Activated gamma-delta T cell treated with Interleukin-2 at 50 U/mL for 16 hours (primary cell): ENCODE measurements at regions not wholly inside any gene's neighbourhood (a gene's known extent, or its start where the extent isn't known, plus 50 kb on each side); places are given as distances from the start of the nearest gene placed in this dataset.
"Not testable (repeated sequence)": the region's sequence is repeated elsewhere in the genome, so short reads cannot be mapped to it uniquely, and the experiment has no call there.

Source experiments
- DNase-seq: peaks from one replicate; pipeline ENCODE4 v3.0.0-alpha.2; 2020

DNA sequence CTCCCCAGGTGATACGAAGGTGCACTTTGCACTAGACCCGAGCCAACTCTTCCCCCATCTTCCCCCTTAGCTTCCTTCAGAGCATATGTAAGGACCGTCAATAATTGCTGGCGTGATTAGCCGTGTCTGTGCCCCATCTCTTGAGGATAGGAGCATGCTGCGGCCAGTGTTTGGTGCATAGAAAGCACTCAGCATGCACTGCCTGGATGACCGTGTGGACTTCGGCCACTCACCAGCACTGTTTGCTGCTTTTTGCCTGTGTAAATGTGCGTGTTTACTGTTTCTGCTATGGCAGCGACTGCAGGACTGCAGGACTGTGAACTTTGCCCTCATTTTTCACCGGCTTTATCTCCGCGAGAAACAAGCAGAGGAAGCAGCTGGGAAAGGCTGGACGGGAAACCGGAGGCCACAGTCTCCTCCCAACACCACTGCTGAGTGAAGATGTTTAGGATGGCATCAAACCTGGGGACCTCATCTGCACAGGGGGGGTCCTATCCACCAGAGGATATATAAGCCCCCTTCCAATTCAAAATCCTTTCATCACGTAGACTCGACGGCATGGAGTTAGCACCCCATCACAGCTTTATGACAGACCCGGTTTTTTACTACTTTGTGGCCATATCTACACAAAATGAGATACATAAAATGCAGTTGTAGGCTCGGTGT is 150.6 kb upstream of the AFDN start:
- DNase-seq = no peak

DNA sequence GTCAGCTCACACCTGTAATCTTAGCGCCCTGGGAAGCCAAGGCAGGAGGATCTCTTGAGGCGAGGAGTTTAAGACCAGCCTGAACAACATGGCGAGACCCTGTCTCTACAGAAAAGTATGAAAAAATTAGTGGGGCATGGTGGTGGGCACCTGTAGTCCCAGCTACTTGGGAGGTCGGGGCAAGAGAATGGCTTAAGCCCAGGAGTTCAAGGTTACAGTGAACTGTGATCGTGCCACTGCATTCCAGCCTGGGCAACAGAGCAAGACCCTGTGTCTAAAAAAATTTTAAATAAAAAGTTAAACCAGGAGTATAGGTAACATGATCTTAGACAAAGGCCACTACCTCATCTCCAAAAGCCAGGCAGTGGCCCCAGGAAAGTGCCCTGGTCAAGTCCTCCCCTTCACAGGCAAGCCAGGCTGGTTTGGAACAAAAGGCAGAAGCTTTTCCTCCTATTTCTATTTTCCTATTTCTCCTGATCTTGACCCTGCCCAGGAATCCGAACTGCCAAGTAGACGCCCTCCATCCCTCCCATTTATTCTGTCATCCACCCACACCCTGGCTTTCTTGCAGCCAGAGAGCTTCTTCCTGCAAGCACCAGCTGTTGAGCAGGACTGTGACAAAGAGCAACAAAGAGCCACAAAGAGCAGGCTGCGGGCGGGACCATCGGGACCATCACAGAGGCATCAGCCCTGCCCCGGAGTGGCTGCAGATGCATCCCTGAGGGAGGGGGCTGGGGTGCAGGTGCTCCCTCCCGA is 149.9 kb upstream of the AFDN start:
- no peak for DNase-seq

DNA sequence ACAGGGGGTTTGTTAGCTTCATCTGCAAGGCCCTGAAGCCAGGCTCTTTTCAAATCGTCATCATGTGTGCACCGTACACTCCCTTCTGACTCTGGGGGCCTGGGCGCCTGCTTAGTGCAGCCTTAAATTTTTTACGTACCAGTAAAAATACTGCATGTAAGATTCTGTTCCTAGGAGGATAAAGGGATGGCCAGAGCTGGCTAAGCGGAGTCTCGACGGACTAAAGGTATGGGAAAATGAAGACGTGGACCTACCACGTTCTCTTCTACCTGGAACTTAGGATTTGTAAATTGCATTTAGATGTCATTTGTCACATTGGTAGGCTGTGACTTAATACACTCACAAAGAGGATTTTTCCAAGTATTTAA is 149.3 kb upstream of the AFDN start:
- DNase-seq = no peak

- DNase-seq = no peak
Measured at GRCh38 chr6:167678102-167679101, 148.3 kb upstream of the AFDN start.

DNA sequence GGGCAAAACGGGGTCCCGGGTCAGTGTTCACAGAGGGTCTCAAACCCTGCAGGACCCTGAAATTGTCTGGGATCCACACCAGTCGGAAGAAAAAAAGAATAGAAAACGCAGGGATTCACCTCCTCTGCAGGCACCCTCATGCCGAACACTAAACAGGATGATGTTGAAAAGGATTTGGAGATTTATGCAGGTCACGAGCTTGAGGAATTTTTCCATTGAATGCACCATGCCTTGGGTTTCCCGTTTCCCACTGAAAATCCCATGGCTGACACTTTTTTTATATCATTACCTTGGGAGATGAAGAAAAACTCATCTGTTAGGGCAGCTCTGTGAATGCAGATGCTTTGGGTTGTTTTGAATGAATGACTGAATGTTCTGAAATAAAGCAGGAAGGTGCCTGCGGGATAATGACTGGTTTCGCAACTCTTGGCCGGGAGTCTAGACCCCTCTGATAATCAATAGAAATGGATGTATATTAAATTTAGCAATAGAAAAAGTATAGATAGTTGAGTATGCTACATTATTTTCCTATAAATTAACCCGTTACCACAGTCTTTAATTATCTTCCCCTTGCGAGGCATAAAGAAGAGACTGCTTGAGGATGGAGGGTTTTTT is 147.5 kb upstream of the AFDN start:
- DNase-seq = no peak

GRCh38 chr6:167679790-167680604 is 146.7 kb upstream of the AFDN start:
- no peak for DNase-seq

DNA sequence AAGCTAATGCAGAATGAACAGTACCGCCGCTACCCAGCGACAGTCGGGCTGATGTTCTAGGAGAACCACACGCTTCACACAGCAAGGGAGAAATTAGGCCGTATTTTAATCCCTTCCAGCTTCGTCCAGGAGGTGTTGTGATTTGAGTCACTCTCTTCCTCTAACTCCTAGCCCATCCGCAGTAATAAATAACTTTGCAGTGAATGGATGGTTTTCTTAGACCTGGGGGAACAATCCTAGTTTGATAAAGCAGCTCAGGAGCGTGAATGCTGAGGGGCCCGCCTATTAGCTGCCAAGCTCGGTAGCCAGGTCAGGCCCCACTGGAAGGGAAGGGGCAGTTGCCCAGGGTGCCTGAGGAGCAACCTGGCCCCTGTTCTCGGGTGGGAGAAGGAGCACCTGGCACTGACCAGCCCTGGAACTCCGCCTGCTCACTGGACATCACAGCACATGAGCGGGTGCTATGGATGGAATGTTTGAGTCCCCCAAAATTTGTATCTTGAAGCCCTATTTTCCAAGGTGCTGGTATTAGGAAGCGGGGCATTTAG is 146.0 kb upstream of the AFDN start:
- DNase-seq = no peak

DNA sequence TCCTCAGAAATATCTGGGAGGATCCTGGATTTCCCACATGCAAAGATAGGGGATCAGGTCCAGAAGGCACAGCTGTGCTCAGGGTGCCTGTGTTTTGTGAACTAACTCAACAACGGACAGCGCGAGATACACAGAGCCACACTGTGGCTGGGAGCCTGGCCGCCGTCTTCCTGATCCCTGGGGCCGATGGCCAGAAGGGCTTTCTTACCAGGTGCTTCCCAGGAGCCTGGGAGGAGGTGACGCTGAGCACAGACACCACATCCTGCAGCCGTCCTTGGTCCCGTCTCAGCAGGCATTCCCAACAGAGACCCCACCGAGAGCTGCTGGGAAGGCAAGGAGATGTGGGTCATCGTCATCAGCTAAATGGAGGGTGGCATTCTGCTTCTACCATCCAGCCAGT is 144.6 kb upstream of the AFDN start:
- no peak for DNase-seq

DNA sequence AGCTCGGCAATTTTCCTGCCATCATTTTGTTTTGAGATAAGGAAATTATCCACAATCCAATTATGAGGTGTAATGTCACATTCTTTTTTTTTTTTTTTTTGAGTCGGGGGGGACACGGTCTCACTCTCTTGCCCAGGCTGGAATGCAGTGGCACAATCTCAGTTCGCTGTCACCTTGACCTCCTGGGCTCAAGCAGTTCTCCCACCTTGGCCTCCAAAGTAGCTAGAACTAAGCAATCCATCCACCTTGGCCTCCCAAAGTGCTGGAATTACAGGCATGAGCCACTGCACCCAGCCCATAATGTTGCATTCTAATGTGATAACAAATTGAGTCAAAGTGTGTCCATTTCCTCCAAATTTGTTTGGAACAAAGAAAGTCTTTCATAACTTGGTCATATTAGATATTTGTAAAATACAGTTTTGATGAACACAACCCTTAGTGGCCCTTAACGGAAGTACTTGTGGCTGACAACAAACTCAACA is 144.1 kb upstream of the AFDN start:
- DNase-seq = no peak

GRCh38 chr6:167683028-167683862 is 143.5 kb upstream of the AFDN start:
- no peak for DNase-seq

DNA sequence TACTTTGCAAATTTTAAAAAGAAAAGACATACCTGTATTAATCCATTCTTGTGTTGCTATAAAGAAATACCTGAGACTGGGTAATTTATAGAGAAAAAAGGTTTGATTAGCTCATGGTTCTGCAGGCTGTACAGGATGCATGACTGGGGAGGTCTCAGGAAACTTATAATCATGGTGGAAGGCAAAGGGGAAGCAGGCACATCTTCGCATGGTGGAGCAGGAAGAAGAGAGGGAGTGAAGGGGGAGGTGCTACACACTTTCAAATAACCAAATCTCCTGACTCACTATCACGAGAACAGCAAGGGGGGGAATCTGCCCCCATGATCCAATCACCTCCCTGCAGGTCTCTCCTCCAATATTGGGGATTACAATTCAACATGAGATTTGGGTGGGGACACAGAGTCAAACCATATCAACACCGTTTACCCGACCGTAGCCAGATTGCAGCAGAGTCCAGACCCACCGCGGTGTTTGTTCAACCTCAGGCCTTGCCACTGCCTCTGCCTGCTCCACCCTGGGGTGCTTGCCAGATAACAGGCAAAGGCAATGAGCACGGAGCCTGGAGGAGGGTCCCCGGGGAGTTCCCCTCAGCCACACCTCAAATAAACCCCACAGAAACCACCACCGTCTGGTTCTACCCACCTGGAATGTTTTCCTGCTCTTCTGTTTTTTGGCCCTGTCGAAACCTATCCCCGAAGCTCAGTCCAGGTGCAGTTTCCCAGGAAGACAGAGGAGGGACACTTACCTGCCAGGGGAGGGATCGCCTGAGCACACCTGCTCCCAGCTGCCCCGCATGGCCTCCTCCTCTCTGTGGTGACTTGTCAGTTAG is 142.2 kb upstream of the AFDN start:
- no peak for DNase-seq

DNA sequence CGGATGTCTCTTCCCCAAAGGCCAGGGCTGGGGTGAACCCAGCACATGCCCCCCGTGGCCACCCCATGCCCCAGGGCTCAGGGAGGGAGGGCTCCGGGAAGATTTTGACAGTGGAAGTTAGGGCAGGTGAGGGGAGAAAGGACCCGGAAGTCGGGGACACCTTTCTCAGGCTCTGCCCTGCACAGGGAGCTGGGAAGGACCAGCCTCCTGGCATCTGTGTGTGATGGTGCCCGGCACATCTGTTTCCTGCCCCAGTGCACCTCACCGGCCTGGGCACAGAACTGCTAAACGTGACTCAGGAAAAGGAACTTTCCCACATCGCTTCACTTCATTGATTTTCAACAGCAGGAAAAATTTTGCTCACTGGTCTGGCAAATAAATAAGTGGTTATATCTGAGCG is 141.1 kb upstream of the AFDN start:
- no peak for DNase-seq

DNA sequence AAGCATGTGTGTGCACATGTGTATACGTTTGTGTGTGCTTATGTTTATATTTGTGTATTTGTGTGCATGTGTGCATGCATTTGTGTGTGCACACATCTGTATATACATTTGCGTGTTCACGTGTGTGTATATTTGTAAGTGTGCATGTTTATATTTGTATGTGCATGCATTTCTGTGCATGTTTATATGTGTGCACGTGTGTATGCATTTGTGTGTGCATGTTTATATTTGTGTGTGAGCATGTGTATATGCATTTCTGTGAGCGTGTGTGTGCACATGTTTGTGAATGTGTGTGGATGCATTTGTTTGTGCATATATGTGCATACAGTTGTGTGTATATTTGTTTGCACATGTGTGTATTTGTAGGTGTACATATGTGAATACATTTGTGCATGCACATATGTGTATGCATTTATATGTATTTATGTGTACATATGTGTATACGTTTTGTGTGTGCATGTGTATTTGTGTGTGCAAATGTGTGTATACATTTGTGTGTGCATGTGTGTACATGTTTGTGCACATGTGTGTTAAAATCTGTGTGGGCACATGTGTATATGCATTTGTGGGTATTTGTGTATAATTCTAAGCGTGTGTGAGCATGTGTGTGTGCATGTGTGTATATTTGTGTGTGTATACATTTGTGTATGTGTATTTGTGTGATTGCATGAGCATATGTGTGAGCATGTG is 140.4 kb upstream of the AFDN start:
- no peak for DNase-seq

DNA sequence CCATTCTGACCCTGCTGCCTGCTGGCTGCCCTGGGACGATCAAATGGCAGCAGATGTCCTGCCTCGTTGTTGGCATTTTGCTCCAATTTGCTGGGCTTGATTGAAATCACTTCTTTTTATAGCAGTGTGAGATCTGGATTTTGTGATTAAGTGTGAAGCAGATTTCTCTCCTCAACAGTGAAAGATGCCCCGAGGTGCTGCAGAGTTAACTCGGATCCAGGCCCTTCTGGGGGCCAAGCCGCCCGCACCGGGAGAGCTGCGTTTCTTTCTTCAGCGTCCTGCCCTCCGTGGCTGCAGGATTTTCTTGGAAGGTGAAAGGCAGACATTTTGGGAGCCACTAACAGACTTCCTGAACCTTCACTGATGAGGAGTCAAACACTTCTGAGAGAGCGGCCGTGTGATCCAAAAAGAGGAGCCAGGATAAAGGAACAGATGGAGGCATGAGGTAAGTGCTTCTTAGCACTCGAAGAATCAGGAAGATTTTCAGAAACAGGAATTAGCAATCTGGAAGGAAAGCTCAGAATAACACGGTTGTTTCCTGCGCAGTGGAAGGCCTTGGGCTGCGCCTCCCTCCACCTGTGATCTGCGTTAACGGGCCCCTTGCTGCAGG is 139.5 kb upstream of the AFDN start:
- DNase-seq = no peak

DNA sequence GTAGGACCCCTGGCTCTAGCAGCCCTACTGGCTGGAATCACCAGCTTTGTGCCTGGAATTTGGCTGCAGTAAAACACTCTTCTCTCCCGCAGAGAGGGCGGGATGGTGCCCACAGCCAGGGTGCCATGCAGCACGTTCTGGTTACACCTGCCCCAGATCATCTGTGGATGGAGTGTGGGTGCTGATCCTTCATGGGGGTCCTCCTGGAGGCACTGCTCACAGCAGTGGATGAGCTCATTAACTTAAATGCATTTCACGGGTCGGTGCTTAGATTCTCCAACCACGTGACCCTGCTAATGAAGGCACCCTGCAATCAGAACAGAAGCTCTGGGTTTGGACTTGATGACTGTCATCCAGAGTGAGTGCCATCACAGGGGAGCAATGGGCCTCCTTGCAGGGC is 138.6 kb upstream of the AFDN start:
- no peak for DNase-seq

- no peak for DNase-seq
Measured at GRCh38 chr6:167689278-167689677, 137.4 kb upstream of the AFDN start.

GRCh38 chr6:167689751-167690150 is 137.0 kb upstream of the AFDN start:
- DNase-seq = no peak

- not testable (repeated sequence) for DNase-seq
Measured at GRCh38 chr6:167690167-167690922, 136.4 kb upstream of the AFDN start.
